ENCODE measurements at regions not wholly inside any gene's neighbourhood (a gene's known extent, or its start where the extent isn't known, plus 50 kb on each side); places are given as distances from the start of the nearest gene placed in this dataset.
A peak's percentile ranks its signal among the peaks of the same experiment; 100 is the strongest.

DNA sequence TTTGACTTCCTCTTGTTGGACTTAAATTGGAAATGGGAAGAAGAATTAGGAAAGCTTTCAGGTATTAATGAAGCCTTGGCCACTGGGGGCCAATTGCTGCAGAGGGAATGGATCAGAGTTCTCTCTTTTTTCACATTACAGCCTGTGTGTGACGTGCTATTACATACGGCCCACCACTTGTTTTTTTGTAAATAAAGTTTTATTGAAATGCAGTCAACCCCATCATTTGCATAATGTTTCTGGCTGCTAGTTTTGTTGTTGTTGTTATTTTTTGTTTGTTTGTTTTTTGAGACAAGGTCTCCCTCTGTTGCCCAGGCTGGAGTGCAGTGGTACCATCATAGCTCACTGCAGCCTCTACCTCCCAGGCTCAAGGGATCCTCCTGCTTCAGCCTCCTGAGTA lies 98.4 kb downstream of the ASMT start:
- Histone ChIP-seq H3K27ac (ENCODE audit: low read depth, low read length, poor library complexity, severe bottlenecking) (no peak overlapping the region), H3K4me3 (ENCODE audit: low read depth, low read length, poor library complexity, severe bottlenecking) (no peak overlapping the region), H3K27me3 (replicated peaks; ENCODE audit: insufficient read depth, low read depth, low read length, poor library complexity) (peaks cover 11% of the 10 kb centered on the region), H3K4me1 (ENCODE audit: insufficient read depth, low read length, poor library complexity, severe bottlenecking) (no peaks in the 10 kb centered on the region), H3K36me3 (ENCODE audit: insufficient read depth, low read length, poor library complexity, severe bottlenecking) (no peaks in the 10 kb centered on the region), H3K9me3 (ENCODE audit: low read depth, low read length, poor library complexity, severe bottlenecking) (no peaks in the 10 kb centered on the region)
- TF ChIP-seq, protein P1, sequence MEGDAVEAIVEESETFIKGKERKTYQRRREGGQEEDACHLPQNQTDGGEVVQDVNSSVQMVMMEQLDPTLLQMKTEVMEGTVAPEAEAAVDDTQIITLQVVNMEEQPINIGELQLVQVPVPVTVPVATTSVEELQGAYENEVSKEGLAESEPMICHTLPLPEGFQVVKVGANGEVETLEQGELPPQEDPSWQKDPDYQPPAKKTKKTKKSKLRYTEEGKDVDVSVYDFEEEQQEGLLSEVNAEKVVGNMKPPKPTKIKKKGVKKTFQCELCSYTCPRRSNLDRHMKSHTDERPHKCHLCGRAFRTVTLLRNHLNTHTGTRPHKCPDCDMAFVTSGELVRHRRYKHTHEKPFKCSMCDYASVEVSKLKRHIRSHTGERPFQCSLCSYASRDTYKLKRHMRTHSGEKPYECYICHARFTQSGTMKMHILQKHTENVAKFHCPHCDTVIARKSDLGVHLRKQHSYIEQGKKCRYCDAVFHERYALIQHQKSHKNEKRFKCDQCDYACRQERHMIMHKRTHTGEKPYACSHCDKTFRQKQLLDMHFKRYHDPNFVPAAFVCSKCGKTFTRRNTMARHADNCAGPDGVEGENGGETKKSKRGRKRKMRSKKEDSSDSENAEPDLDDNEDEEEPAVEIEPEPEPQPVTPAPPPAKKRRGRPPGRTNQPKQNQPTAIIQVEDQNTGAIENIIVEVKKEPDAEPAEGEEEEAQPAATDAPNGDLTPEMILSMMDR (conservative IDR thresholded peaks at IDR 0.05; ENCODE audit: low read depth, low read length) = no peak
- no peak for TF ChIP-seq EZH2 (IDR thresholded peaks at IDR 0.05; ENCODE audit: borderline replicate concordance, low read depth, low read length, poor library complexity, severe bottlenecking)
- intact Hi-C loops (cut with micrococcal nuclease; ENCODE audit: unreplicated experiment) = no loop called here
- no TSS peak for BruUV-seq (replicated peaks)
- ChIA-PET CTCF (no interaction called here), POLR2A (ENCODE audit: low non-redundant PET) (no interaction called here)
- no peak for DNase-seq (ENCODE audit: low spot score)

DNA sequence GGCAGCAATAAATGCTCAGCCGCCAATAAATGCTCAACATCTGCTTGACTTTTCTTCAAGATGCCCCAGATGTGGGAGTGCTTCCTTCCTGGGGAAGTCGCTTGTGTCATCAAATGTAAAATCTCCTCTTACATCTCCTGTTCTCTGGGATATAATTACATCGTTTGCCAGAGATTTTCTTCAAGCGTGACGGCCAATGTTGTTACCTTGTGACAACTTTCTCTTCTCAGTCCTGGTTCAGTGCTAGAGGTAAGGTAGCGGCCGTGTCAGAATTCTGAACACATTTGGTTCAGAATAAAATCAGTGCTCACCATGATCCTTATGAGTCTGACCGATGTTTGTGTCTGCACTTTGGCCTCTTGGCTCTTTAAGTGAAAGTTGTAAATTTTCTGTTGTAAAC lies 102.5 kb downstream of the ASMT start:
- BruUV-seq (replicated peaks) = no TSS peak

DNA sequence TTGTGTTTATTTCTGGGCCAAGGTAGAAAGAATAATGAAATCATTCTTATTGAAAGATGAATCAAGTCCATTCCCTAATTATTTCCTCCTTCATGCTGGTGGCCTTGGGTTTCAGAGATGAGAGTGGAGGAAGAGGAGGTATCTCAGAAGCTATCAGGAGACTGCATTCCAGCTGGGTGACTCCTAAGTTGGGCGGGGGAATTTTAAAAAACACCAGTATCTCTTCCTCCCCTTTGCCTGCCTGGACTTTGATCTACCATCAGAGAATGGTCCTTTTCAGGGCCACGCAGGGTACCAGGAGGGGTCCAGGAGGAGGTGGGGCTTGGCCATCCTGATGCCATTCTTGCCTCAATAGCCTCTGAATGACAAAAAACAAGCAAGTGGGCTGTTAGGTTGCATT lies 104.4 kb downstream of the ASMT start:
- no peak overlapping the region for H3K4me3 ChIP-seq (ENCODE audit: low read depth, low read length, poor library complexity, severe bottlenecking)
- H3K4me1 ChIP-seq (ENCODE audit: insufficient read depth, low read length, poor library complexity, severe bottlenecking) = no peaks in the 10 kb centered on the region
- H3K27ac ChIP-seq (ENCODE audit: low read depth, low read length, poor library complexity, severe bottlenecking) = no peak overlapping the region
- TF ChIP-seq, protein P1 (conservative IDR thresholded peaks at IDR 0.05; ENCODE audit: low read depth, low read length) = no peak
- TF ChIP-seq EZH2 (IDR thresholded peaks at IDR 0.05; ENCODE audit: borderline replicate concordance, low read depth, low read length, poor library complexity, severe bottlenecking) = no peak
- H3K9me3 ChIP-seq (ENCODE audit: low read depth, low read length, poor library complexity, severe bottlenecking) = no peaks in the 10 kb centered on the region
- ChIA-PET CTCF (no interaction called here), POLR2A (ENCODE audit: low non-redundant PET) (no interaction called here)
- no peaks in the 10 kb centered on the region for H3K36me3 ChIP-seq (ENCODE audit: insufficient read depth, low read length, poor library complexity, severe bottlenecking)
- H3K27me3 ChIP-seq (replicated peaks; ENCODE audit: insufficient read depth, low read depth, low read length, poor library complexity) = peaks cover 11% of the 10 kb centered on the region
- DNase-seq (ENCODE audit: low spot score) = no peak
- intact Hi-C loops (cut with micrococcal nuclease; ENCODE audit: unreplicated experiment) = no loop called here
- no TSS peak for BruUV-seq (replicated peaks)

More for the DNA sequence above, 102.5 kb downstream of the ASMT start:
- CTCF ChIA-PET = no interaction called here
- Histone ChIP-seq H3K9me3 (ENCODE audit: low read depth, low read length, poor library complexity, severe bottlenecking) (no peaks in the 10 kb centered on the region), H3K4me1 (ENCODE audit: insufficient read depth, low read length, poor library complexity, severe bottlenecking) (no peaks in the 10 kb centered on the region), H3K27me3 (replicated peaks; ENCODE audit: insufficient read depth, low read depth, low read length, poor library complexity) (peaks cover 11% of the 10 kb centered on the region), H3K27ac (ENCODE audit: low read depth, low read length, poor library complexity, severe bottlenecking) (no peak overlapping the region), H3K36me3 (ENCODE audit: insufficient read depth, low read length, poor library complexity, severe bottlenecking) (no peaks in the 10 kb centered on the region), H3K4me3 (ENCODE audit: low read depth, low read length, poor library complexity, severe bottlenecking) (no peak overlapping the region)
- POLR2A ChIA-PET (ENCODE audit: low non-redundant PET) = no interaction called here
- peak; percentile 29 for TF ChIP-seq EZH2 (IDR thresholded peaks at IDR 0.05; ENCODE audit: borderline replicate concordance, low read depth, low read length, poor library complexity, severe bottlenecking)
- TF ChIP-seq, protein P1 (conservative IDR thresholded peaks at IDR 0.05; ENCODE audit: low read depth, low read length) = no peak
- intact Hi-C loops (cut with micrococcal nuclease; ENCODE audit: unreplicated experiment) = no loop called here
- DNase-seq (ENCODE audit: low spot score) = peak; percentile 7
